Stimulated activated CD4-positive, alpha-beta T cell treated with anti-CD3 and anti-CD28 coated beads, Interleukin-4, amount 100 ng/mL, for 1 hour (primary cell): ENCODE measurements at regions not wholly inside any gene's neighbourhood (a gene's known extent, or its start where the extent isn't known, plus 50 kb on each side); places are given as distances from the start of the nearest gene placed in this dataset.
A peak's percentile ranks its signal among the peaks of the same experiment; 100 is the strongest.

ENCODE experiments used
- DNase-seq: peaks from one replicate; pipeline ENCODE4 v3.0.0-alpha.2; 2020

- DNase-seq, result no peak
Observed at GRCh38 chr6:40312213-40313015, 274.8 kb downstream of the LRFN2 start.

DNA sequence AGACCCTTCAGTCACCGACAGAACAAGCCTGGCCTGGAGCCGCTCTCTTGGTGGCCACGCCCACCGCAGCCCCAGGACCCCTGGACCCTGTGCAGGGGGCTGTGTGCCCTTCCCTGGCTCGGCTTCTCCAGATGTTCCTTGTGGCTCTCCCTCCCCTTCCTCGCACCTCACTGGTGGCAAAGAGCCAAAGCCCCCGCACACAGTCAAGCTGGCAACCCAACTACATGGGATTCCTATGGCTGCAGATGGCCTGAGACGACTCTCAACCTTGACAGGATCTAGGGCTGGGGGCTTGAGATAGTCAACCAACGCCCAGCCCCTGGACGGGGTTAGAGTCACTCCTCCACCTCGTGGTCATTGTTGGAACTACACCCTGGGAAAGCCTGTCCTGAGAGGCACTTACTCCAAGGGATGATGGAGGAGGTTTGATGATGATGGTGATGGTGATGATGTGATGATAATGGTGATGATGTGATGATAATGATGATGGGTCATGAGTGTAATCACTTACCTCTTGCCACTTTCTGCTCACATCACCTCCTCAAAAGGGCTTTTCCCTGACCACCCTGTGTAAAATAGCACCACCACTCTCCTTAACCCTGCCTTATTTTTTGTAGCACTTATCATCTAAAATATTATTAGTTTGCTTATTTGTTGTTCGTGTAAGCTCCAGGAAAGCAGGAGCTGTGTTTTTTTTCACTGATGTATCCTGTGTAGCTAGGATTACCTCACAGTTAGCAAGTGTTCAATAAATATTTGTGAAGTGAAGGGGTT lies 278.4 kb downstream of the LRFN2 start:
- DNase-seq, result peak; percentile 44

GRCh38 chr6:40307712-40308111 lies 279.5 kb downstream of the LRFN2 start:
- no peak for DNase-seq

DNA sequence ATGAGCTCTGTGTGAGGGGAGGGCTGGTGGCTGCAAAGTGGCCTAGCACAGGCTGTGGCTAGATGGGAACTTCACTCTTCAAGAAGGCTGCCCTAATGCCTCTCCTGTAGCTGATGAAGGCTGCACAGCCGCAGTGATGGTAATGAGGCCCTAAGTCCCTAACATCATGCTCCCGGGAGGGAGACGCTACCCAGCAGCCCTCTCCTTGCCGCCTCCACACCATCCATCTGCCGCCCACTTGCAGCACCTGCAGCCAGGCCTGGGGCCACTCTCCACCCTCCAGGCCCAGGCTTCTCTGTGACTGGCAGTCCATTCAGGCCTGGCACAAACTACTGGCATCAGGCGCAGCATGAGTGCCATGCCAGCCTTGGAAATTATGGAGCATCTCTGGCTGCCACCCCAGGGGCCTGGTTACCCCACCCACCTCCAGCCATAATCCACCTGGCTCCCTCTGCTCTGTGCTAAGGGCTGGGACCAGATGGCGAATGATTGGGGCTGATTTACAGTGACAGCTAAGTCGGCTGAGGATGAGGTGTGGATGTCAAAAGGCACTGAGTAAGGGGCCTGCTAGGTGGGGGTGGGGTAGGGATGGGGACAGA lies 284.2 kb downstream of the LRFN2 start:
- DNase-seq, result no peak

GRCh38 chr6:40299681-40300080 lies 287.5 kb downstream of the LRFN2 start:
- no peak for DNase-seq

DNA sequence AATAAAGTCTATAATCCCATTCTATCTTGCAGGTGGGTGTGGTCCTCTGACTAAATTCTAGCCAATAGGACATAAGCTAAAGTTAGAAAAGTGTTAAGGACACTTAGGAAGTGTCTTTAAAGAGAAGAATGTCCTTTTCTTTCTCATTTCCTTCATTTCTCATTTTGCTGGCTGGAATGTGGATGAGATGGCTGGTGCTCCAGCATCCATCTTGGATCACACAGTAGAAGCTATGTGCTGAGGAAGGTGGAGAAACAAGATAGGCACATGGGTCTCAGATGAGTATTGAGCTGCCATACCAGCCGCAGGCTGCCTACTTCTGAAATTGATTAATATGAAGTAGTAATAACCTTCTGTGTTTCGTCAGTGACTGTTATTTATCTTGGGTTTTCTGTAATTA lies 289.0 kb downstream of the LRFN2 start:
- DNase-seq, result no peak

GRCh38 chr6:40295251-40295950 lies 291.8 kb downstream of the LRFN2 start:
- DNase-seq, result no peak

DNA sequence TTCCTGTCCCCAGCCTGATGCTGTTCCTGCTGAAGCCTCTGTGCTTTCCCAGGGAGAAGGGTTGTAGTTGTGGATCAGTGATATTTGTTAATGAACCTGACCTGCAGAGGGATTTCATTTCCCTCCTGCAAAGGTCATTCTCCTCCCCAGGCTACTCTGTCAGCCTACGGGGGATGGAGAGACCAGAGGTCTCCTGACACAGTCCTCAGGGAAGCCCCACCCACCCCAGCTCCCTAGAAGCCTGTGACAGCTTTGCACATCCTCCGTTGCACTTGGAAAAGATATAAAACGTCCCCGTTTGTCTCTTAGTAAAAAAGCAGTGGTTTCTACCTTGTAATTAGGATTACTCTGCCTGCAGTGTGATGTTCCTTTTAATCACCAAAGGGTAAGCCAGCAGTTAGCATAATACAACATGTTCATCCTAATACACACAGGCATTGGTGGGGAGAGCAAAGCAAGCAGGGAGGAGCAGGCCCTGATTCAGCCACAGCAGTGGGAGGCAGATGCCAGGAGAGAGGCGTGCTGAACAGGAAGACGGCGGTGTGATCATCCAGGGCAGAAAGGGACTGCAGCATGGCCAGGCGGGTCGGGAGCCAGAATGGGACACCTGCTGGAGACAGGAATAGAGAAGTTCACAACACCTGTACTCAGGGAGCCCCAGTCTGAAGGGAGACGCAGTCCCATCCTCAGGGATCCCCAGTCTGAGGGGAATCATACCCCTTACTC lies 293.5 kb downstream of the LRFN2 start:
- no peak for DNase-seq

GRCh38 chr6:40293060-40293459 lies 294.1 kb downstream of the LRFN2 start:
- no peak for DNase-seq

DNA sequence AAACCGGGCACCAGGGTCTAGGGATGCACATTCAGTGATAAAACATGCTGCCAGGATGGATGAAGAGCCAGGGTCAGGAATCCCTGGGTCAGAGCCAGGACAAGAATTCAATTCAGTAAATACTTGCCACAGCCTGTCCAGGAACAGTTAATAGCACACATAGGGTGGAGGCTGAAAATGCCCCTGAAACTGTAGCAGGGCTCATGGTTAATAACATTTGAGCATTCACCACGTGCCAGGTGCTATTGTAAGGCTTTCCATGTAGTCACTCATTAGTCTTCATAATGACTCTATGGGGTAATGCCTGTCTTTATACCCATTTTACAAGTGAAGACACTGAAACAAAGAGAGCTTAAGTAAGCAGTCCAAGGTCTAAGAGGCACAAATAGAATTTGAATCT lies 296.3 kb downstream of the LRFN2 start:
- no peak for DNase-seq

DNA sequence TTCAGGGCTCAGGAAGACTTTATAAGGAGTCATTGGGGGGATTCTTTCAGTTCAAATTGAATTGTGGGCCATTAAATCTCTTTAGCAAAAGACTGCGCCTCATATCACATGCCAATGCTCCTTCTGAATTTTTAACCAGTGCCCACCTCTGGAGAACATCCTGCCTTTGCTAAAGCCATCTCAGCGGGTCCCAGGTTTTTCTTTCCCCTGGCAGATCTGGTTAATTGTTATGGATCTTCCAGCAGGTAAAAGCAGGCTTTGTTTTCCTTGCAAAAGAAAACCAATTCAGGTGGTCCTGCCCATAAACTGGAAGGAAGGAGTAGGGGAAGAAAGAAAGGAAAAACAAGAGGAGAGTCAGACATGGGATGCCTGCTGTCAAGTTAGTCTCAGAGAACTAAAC lies 298.2 kb downstream of the LRFN2 start:
- DNase-seq, result no peak

- no peak for DNase-seq
Observed at GRCh38 chr6:40287296-40287850, 299.8 kb downstream of the LRFN2 start.

DNA sequence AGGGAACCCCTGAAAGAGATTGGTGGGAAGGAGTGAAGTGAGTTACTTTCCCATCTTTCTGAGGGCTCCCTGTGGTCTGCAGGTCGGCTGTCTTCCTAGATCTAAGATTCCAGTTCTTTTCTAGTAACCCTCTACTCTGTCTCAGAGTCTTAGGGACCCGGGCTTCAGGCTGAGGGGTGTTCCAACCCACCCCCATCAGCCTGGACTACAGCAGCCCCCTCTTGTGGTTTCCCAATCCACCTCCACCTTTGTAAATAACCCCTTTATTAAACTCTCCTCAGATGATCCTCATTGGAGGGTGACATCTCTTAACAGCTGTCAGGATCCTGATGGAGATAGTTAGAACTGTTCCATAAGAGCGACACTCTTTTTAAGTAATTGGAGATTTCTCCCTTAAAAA lies 300.4 kb downstream of the LRFN2 start:
- no peak for DNase-seq

- DNase-seq, result no peak
Observed at GRCh38 chr6:40285996-40286395, 301.2 kb downstream of the LRFN2 start.

DNA sequence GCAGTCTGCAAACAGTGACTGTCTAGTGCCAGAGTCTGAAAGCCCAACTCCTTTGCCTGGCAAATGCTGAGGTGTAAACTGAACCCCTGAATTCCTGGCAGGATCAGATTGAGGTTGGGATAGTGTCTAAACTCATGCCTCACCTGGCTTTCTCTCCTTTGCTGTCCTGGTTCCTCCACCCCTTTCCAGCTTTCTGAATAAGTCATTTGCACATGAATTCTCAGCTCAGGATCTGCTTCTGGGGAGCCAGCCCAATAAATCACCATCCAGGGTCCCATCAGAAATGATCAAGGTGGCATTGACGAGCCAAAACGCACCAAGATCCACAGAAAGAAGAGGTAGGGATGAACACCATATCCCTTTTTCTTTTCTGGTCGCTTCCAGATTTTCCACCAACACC lies 301.6 kb downstream of the LRFN2 start:
- no peak for DNase-seq

DNA sequence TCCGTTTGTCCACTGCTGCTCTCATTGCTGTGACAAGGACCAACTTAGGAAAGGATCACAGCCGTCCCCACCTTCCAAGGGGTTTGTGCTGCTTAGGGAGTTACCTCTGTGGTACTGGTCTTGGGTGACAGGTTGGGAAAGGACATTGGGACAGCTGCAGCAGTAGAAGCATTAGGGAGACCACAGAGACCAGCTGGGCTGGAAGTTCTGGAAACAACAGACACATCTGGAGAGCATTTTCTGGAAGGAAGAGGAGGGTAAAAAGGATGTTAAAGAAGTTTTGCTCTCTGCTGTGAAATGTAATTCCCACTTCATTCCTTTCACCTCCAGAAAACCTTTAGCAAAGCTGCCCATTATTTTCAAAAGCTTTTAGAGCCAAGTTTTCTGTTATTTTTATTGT lies 304.2 kb downstream of the LRFN2 start:
- no peak for DNase-seq

- no peak for DNase-seq
Observed at GRCh38 chr6:40281402-40281801, 305.8 kb downstream of the LRFN2 start.

DNA sequence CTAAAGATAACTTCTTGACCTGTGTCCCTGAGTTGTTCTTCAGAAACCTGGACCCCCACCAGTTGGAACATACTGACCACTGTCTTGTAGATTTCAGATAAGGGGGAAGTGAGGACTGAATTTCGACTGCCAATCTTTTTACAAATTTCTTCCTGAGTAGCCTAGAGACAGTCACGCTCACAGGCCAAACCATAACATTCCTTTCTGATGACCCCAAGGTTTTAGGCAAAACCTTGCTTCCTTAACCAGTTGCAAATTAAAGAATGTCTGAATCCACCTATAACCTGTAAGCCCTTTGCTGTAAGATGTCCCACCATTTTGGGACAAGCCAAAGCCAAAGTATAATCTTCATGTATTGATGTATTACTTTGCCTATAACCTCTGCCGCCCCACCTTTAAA lies 306.9 kb downstream of the LRFN2 start:
- no peak for DNase-seq

GRCh38 chr6:40276141-40276540 lies 311.0 kb downstream of the LRFN2 start:
- DNase-seq, result no peak

- DNase-seq, result no peak
Observed at GRCh38 chr6:40274058-40274457, 313.1 kb downstream of the LRFN2 start.

DNA sequence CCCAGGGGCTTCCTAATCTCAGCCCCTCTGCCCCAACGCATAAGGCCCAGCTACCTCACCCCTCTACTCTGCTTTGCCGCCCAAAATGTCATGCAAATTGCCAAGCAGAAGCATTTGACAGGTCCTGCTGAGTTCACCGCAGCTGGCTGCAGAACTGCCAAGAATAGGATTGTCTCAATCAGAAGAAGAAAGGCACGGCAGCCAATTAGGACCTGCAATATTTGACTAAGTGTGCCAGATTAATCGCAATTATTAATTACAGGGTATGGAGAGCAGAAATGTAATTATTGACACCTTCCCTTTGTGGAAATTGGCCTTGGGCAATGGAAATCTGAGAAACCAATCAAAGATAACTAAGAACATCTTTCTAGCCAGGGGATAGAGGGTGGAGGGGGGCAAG lies 318.6 kb downstream of the LRFN2 start:
- DNase-seq, result no peak

DNA sequence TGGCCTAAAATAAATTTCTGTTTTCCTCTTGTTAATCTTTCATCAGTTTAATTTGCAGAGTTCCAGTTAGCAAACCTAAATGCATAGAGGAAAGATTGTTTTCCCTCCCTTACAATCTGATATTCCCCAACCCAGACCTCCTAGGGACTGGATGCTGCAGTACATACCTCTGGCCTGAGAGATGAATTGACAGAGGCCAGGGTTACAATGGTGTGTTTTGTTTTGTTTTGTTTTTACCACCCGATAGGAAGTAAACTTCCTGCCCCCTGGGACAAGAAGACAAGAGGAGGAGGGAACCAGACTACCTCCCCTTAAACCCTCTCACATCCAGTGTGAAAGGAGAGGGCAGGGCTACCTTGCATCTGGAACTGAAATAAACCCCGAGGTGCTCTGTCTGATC lies 319.0 kb downstream of the LRFN2 start:
- DNase-seq, result no peak
